ENCODE measurements at regions not wholly inside any gene's neighbourhood (a gene's known extent, or its start where the extent isn't known, plus 50 kb on each side); places are given as distances from the start of the nearest gene placed in this dataset.

DNA sequence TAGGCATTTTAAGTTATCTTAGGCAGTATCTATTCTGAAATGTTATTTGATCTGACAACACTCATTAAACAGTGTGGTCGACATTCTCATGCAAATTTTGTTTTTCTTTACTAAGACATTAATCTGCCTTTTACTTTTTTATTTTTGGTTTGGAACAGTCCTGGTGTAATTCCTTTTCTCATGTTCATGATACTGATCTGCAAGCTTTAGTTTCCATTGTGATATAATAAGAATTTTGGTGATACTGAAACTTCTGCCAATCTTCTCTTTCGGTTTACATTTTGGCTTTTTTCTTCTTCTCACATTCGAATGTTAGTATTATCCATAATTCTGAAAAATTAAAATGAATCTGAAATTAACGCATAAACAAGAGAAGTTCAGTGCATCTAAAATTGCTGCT lies 281.9 kb upstream of the MTPN start:
- TF ChIP-seq, protein P1, sequence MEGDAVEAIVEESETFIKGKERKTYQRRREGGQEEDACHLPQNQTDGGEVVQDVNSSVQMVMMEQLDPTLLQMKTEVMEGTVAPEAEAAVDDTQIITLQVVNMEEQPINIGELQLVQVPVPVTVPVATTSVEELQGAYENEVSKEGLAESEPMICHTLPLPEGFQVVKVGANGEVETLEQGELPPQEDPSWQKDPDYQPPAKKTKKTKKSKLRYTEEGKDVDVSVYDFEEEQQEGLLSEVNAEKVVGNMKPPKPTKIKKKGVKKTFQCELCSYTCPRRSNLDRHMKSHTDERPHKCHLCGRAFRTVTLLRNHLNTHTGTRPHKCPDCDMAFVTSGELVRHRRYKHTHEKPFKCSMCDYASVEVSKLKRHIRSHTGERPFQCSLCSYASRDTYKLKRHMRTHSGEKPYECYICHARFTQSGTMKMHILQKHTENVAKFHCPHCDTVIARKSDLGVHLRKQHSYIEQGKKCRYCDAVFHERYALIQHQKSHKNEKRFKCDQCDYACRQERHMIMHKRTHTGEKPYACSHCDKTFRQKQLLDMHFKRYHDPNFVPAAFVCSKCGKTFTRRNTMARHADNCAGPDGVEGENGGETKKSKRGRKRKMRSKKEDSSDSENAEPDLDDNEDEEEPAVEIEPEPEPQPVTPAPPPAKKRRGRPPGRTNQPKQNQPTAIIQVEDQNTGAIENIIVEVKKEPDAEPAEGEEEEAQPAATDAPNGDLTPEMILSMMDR (IDR thresholded peaks at IDR 0.05) = no peak
- TF ChIP-seq, protein P2, sequence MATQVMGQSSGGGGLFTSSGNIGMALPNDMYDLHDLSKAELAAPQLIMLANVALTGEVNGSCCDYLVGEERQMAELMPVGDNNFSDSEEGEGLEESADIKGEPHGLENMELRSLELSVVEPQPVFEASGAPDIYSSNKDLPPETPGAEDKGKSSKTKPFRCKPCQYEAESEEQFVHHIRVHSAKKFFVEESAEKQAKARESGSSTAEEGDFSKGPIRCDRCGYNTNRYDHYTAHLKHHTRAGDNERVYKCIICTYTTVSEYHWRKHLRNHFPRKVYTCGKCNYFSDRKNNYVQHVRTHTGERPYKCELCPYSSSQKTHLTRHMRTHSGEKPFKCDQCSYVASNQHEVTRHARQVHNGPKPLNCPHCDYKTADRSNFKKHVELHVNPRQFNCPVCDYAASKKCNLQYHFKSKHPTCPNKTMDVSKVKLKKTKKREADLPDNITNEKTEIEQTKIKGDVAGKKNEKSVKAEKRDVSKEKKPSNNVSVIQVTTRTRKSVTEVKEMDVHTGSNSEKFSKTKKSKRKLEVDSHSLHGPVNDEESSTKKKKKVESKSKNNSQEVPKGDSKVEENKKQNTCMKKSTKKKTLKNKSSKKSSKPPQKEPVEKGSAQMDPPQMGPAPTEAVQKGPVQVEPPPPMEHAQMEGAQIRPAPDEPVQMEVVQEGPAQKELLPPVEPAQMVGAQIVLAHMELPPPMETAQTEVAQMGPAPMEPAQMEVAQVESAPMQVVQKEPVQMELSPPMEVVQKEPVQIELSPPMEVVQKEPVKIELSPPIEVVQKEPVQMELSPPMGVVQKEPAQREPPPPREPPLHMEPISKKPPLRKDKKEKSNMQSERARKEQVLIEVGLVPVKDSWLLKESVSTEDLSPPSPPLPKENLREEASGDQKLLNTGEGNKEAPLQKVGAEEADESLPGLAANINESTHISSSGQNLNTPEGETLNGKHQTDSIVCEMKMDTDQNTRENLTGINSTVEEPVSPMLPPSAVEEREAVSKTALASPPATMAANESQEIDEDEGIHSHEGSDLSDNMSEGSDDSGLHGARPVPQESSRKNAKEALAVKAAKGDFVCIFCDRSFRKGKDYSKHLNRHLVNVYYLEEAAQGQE (IDR thresholded peaks at IDR 0.05; ENCODE audit: insufficient read depth in 1 of 2, low read depth in 2 of 2, low read length in 1 of 2) = no peak
- TF ChIP-seq POLR2AphosphoS5 (IDR thresholded peaks at IDR 0.05; ENCODE audit: low read depth, low read length) (no peak), TCF7L2 (IDR thresholded peaks at IDR 0.05; ENCODE audit: low read depth, low read length) (no peak)

Measured in Panc1 (cell line).